ENCODE measurements at regions not wholly inside any gene's neighbourhood (a gene's known extent, or its start where the extent isn't known, plus 50 kb on each side); places are given as distances from the start of the nearest gene placed in this dataset.

DNA sequence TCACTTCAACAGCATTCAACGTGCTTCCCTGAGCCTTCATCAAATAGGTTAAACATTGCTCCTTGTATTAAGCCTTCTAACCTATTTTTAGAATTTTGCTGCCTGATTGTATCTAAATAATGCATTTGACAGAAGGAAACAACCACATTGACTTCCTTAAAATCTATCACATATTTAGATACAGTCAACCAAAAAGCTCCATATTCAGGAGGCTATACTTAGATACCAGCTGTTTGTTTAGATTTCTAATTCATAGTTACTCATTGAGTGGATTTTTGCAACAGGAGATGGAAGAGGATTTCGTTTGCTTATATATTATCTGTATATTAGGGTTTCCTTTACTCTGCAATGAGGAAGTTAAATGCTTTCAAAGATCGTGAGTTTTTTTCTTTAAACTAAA lies 241.1 kb upstream of the PPP1R2C start:
- Mint-ChIP-seq H3K27ac (ENCODE audit: unreplicated experiment) (no peak overlapping the region), H3K4me1 (ENCODE audit: low read depth, unreplicated experiment) (no peaks in the 10 kb centered on the region), H3K9me3 (ENCODE audit: unreplicated experiment) (no peaks in the 10 kb centered on the region), H3K36me3 (ENCODE audit: unreplicated experiment) (no peaks in the 10 kb centered on the region), H3K27me3 (ENCODE audit: unreplicated experiment) (no peaks in the 10 kb centered on the region), H3K4me3 (ENCODE audit: unreplicated experiment) (no peak overlapping the region)
- TF ChIP-seq, protein P1, sequence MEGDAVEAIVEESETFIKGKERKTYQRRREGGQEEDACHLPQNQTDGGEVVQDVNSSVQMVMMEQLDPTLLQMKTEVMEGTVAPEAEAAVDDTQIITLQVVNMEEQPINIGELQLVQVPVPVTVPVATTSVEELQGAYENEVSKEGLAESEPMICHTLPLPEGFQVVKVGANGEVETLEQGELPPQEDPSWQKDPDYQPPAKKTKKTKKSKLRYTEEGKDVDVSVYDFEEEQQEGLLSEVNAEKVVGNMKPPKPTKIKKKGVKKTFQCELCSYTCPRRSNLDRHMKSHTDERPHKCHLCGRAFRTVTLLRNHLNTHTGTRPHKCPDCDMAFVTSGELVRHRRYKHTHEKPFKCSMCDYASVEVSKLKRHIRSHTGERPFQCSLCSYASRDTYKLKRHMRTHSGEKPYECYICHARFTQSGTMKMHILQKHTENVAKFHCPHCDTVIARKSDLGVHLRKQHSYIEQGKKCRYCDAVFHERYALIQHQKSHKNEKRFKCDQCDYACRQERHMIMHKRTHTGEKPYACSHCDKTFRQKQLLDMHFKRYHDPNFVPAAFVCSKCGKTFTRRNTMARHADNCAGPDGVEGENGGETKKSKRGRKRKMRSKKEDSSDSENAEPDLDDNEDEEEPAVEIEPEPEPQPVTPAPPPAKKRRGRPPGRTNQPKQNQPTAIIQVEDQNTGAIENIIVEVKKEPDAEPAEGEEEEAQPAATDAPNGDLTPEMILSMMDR (IDR thresholded peaks at IDR 0.05; ENCODE audit: partially characterized antibody, unreplicated experiment): no peak
- no peak for DNase-seq

DNA sequence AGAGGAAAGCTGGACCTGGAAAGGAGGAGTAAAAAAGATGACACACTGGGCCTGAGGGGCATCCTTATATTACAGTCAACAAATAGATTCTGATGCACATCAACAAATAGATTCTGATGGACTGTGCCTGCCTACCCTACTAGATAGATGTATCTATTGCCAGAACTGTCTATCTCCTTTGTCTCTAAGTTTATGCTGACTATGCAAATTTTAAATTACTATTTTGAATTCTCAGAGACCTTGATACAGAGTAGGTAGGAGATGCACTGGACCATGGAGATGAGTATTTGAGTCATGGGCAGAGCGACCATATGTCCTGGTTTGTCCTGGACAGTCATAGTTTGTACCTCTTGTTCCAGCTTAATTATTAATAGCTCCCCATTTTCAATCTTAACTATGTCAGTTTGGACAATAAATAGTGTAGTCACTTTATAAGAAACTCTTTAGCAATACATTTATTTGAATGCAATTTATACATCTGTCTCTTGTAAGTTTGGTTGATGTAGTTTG lies 247.9 kb upstream of the PPP1R2C start:
- Mint-ChIP-seq H3K9me3 (ENCODE audit: unreplicated experiment) (no peaks in the 10 kb centered on the region), H3K27me3 (ENCODE audit: unreplicated experiment) (no peaks in the 10 kb centered on the region)

DNA sequence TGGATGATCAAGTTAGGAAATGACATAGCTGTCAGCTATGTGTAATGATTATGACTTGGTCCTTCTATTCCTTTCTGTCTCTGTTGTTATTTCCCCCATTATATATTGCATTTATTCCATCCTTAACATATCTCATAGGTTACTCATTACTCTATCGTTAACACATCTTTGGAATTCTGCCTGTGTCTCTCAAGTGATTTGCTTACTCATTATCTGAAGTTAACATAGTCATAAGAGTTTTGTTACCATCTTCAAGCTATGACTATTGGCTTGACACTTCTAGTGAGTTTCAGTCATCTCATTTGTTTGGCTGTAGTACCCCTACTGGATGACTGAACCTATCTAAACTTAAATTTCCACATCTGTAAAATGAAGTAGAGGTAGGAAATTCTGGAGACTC lies 286.1 kb upstream of the PPP1R2C start:
- Mint-ChIP-seq H3K27me3 (ENCODE audit: unreplicated experiment) (no peaks in the 10 kb centered on the region), H3K27ac (ENCODE audit: unreplicated experiment) (no peak overlapping the region), H3K36me3 (ENCODE audit: unreplicated experiment) (no peaks in the 10 kb centered on the region), H3K4me3 (ENCODE audit: unreplicated experiment) (no peak overlapping the region), H3K9me3 (ENCODE audit: unreplicated experiment) (no peaks in the 10 kb centered on the region), H3K4me1 (ENCODE audit: low read depth, unreplicated experiment) (no peaks in the 10 kb centered on the region)
- DNase-seq: no peak
- TF ChIP-seq, protein P1 (IDR thresholded peaks at IDR 0.05; ENCODE audit: partially characterized antibody, unreplicated experiment): no peak

More for the DNA sequence above, 247.9 kb upstream of the PPP1R2C start:
- Mint-ChIP-seq H3K27ac (ENCODE audit: unreplicated experiment) (no peak overlapping the region), H3K36me3 (ENCODE audit: unreplicated experiment) (no peaks in the 10 kb centered on the region), H3K4me3 (ENCODE audit: unreplicated experiment) (no peak overlapping the region), H3K4me1 (ENCODE audit: low read depth, unreplicated experiment) (no peaks in the 10 kb centered on the region)
- TF ChIP-seq, protein P1 (IDR thresholded peaks at IDR 0.05; ENCODE audit: partially characterized antibody, unreplicated experiment): no peak
- no peak for DNase-seq

DNA sequence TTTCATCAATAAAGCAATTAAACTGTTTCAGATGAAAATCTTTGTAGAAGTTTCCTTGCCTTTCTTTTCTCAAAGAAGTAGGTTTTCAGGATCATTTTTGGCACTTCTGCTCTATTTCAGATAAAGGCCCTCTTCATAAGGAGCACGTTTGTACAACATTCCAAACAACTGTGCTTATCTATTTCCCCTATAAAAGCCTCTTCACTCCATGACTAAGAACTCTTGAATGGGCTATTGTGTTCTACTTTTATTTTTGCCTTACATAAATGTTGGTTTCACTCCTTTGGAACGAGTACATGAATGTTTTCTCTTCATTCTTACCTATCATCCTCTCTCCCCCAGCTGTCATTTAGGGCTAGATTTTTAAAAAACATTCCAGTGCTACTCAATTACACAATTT lies 288.0 kb upstream of the PPP1R2C start:
- TF ChIP-seq, protein P1 (IDR thresholded peaks at IDR 0.05; ENCODE audit: partially characterized antibody, unreplicated experiment): no peak
- Mint-ChIP-seq H3K9me3 (ENCODE audit: unreplicated experiment) (no peaks in the 10 kb centered on the region), H3K27ac (ENCODE audit: unreplicated experiment) (no peak overlapping the region), H3K27me3 (ENCODE audit: unreplicated experiment) (no peaks in the 10 kb centered on the region), H3K4me3 (ENCODE audit: unreplicated experiment) (no peak overlapping the region), H3K36me3 (ENCODE audit: unreplicated experiment) (no peaks in the 10 kb centered on the region), H3K4me1 (ENCODE audit: low read depth, unreplicated experiment) (no peaks in the 10 kb centered on the region)
- DNase-seq: no peak

DNA sequence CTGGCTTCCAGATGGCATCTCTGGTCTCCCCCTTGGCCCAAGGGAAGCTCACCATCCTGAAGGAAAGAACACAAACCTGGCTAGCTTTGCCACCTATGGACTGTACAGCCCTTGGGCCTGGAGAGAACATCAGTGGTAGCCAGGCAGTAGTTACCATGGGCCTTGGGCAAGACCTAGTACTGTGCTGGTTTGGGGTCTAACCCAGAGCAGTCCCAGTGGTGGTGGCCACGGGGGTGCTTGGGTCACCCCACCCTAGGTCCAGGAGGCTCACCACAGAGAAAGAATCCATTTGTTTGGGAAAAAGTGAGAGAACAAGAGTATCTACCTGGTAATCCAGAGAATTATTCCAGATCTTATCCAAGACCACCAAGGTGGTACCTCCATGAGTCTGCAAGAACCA lies 290.7 kb upstream of the PPP1R2C start:
- DNase-seq: no peak
- H3K27me3 Mint-ChIP-seq (ENCODE audit: unreplicated experiment): no peaks in the 10 kb centered on the region
- no peaks in the 10 kb centered on the region for H3K9me3 Mint-ChIP-seq (ENCODE audit: unreplicated experiment)
- no peaks in the 10 kb centered on the region for H3K36me3 Mint-ChIP-seq (ENCODE audit: unreplicated experiment)
- H3K4me1 Mint-ChIP-seq (ENCODE audit: low read depth, unreplicated experiment): no peaks in the 10 kb centered on the region
- no peak overlapping the region for H3K4me3 Mint-ChIP-seq (ENCODE audit: unreplicated experiment)
- H3K27ac Mint-ChIP-seq (ENCODE audit: unreplicated experiment): no peak overlapping the region
- TF ChIP-seq, protein P1 (IDR thresholded peaks at IDR 0.05; ENCODE audit: partially characterized antibody, unreplicated experiment): no peak
